GM21723 (cell line): ENCODE measurements at regions not wholly inside any gene's neighbourhood (a gene's known extent, or its start where the extent isn't known, plus 50 kb on each side); places are given as distances from the start of the nearest gene placed in this dataset.

Experiments
- ATAC-seq: cut with Tn5 transposase; IDR thresholded peaks from one replicate; pipeline ENCODE4 v1.9.1; 2021; ENCODE audit warnings: mild to moderate bottlenecking, moderate library complexity; ENCODE audit not compliant: unreplicated experiment

DNA sequence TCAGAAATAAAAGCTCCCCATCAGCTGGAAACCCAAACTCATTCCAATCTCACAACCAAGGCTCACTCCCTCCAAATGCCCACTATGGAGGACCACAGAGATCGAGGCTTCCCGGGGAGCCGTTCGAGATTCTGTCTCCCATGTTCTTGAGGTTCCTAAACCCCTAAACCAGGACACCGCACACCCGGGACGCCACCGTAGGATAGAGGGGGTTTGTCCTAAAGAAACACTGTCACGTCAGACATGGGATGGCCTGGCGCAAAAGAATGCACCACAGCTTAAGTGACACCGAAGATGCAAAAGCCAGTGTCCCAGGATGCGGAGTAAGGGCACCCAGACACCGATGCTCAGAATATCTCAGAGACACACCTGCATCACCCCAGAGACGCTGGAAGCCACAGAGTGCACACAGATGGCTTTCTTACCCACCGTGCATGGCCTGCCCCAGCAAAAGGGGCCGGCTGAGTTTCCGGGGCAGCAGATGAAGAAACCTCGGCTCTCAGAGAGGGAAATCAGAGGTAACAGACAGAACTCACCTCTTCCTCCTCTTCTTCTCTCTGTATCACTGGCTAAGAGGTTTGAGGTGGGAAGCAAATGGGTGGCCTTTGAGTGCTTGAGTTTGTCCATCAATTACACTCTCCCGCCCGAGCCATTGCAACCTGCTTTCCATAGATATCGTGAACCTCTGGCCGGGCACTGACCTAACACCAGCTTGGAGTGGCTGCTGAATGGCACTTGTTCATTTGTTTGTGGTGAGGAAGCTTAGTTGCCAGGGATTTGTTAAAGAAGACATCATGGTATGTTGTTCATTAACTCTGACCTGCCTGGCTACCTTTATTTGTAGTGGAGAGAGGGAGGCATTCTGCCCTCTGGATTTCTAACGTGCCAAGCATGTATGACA is 65.1 kb upstream of the TNRC6C start:
- no peak for ATAC-seq

DNA sequence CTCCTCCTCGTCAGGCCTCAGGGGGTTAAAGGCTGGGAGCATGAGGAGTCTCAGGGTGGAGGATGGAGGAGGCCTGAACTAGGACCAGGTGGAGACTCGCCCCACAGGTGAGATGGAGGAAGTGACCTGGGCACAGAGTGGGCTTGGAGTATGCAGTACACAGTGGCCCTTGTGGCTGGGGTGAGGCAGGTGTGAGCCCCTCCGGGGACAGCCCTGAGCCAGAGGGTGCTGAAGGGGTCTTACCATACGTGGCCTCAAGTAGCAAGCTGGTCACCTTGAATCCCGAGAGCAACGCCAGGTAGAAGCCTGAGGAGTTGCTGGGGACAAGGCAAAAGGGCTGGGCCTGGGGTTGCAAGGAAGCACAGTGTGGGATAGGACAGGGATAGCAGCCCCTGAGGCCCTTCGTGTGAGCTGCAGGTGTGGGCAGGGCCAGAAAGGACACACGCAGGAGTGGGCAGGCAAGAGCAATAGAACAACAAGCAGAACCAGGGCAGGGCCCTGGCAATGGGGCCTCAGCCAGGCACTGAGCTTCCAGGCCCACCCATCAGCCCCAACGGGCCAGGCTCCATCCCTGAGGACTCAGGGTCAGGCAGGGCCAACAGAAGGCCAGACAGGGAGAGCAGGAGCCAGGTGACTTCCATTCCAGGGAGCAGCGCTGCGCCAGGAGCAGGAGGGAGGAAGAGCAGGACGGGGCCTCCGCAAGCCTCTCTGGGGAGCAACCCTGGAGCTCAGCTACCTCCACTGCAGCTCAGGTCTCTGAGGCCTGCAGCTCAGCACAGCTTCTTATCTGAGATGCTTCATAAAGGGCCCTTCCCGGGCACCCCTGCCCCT is 64.2 kb upstream of the TNRC6C start:
- no peak for ATAC-seq

DNA sequence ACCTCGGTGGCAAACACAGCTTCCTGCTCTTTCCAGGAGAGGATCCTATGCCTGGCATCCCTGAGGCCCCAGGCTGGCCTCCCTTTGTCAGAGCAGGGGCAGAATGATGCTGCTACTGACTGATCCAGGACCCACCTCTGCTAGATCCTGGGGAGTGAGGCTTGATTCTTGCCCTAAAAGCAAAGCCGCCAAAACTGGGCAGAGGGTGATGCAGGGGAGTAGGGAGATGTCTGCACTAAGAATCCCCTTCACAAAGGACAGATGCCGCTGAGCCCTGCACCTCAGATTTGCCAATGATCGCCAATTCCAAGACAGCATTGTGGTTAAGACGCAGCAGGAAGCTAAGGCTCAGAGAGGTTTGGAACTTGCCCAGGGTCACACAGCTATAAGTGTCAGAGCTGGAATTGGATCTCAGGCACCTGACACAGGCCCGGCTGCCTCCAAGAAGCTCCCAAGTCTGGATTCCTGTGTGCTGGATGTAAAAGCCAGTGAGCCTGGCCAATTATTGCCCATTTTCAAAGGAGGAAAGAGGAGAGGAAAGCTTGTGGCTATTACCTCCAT is 60.7 kb upstream of the TNRC6C start:
- ATAC-seq: no peak

DNA sequence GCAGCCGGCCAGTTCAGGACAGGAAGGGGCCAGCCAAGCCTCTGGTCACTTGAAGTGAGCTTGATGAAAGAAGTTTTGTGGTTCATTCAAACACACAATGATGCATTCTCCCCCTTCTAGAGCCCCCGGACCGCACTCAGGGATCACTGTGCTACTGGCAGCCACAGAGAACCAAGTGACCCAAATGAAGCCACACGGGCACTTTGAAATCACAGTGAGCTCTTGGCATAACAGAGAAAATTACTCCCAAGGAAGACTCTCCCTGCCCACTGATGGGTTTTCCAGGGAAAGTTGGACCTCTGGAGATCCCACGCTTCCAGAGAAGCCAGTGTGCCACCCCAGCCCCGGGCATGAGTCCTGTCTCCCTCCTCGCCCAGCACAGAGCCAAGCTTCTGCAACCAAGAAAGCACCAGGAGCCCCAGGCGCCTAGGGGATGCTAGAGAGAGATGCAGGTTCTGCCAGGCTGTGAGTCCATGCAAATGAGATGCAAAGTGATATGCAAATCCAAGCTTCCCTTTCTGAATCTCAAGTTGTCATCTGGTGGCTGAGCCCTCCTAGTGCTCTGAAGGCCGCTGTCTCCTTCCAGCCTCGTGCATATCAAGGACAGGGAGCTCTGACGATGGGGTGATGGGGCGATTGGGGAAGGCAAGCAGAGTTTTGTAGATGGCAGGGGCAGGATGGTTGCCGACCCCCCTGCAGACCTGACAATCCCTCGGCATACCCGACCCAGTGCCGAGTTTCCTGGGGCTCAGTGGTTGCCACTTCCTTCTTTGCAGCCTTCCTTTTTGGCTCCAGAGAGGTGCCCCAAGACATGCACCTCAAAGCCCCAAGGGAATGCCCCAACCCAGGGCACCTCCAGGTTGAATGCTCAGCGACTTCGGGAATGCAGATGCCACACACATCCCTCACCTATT is 59.7 kb upstream of the TNRC6C start:
- ATAC-seq: no peak

DNA sequence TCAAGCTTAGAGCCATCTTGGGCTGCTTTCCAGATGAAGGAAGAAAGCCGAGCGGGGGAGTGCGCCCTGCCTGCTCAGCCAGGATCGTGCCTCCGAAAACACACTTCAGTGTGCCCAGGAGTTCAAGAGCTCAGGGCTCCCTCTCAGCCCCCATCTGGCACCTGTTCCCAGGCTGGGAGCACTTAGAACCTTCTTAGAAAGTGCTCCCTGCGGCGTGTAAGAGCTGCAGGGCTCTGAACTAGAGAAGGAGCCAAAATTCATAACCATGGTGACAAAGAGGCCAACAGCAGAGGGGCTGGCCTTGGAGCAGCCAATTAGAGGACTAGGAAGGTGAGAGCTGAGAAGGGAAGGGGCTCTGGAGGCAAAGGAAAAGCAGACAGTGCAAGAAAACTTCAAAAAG is 59.0 kb upstream of the TNRC6C start:
- ATAC-seq: no peak

DNA sequence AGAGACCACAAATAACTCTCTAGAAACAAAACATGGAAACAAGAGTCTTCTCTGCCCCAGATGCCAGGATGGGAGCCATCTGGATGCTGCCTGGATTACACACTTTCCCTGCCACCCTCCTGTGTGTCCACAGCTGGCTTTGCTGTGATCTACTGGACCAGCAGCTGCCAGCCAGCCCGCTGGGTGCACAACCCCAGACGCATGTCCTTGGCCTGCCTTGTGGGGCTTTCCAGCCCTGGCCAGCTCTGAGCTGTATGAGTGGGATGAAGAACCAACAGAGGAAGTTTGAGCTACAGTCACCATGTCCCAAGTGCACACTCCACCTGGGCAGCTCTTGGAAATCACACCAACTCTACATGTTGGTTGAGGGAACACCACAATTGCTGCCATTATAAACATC is 57.0 kb upstream of the TNRC6C start:
- no peak for ATAC-seq

DNA sequence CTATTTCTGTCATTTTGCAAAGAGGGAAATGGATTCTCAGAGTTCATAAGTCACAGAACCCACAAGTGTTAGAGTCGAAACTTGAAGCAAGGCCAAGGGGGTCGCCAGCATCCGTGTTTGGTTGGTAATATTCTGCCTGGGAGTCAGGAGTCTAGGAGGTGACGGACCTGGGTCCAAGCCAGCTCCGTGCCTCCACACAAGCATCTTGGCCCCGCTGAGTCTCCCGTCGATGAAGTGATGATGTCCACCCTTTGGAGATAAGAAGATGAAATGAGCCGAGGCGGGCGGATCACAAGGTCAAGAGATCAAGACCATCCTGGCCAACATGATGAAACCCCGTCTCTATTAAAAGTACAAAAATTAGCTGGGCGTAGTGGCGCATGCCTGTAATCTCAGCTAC is 53.2 kb upstream of the TNRC6C start:
- no peak for ATAC-seq

DNA sequence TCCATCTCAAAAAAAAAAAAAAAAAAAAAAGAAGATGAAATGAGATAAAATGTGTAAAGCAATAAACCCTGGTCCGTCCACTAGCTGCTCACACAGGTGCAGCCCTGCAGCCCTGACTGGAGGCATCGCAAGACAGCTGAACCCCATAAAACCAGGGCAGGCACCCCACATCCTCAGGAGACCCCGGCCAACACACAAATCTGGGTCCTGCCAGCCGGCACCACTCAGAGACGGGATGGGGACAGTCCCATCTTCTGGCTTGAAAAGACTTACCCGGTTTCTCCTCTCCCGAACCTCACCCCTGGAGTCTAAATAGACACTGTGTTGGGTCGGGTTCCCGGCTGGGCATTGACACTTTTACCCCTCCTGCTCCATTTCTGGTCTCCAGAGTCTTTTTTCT is 52.7 kb upstream of the TNRC6C start:
- ATAC-seq: no peak

DNA sequence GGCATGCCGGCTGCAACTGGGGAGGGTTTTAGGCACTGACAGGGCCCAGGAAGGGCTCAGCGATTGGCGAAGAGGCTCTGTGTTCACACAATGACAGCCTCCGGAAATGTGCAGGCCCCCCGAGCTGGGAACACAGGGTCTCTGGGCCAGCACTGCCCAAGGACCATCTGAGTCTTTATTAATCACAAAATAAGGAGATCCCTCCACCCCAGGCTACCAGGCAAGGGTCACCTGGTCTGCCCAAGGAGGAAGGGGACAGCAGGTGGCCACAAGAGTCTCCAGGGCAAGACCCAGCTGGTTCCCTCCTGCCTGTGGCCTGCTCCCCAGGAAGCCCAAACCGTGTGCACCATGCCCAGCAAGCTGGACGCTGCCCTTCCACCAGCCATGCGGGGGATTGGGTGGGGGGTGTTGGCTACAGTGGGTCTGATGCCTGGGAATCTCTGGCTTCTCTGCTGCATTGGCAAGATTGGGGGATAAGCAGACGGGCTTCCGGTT is 52.1 kb upstream of the TNRC6C start:
- ATAC-seq: no peak

DNA sequence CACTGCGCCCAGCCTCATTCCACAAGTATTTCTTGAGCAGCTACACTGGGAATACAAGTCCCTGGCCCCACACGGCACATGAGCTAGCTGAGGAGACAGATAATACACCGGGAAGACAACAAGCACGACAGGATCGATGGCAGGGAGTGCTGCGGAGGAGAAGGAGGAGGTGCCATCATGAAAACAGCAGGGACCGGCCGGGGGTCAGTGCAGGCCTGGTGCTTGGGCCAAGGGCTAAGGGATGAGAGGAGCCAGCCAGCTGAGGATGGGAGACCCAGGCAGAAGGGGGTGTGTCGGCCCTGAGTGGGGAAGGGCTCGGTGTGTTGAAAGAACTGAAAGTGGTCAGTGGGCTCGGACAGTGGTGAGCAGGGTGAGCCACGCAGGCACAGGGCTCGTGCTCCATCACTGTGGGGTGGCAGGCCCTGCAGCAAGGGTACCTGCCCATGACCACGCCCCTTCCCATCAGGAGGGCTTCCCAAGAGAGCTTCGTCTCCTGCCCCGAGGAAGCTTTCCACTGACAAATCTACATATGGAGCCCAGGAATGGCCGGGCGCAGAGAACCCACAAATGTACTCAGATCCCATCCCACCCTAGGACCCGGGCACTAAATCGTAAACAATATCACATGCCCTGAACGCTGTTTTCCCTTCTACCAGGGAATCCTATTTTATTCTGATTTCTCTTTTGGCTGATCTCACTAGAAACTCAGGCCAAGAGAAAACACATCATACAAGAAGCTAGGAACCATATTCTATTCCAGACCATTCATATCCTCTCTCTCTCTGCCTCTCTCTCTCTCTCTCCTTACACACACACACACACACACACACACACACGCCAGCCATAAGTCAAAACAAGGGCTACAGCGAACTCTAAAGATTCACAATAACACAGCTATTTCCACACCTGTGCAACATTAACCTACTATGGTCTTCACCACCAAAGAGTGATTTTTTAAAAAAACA is 50.7 kb upstream of the TNRC6C start:
- no peak for ATAC-seq

DNA sequence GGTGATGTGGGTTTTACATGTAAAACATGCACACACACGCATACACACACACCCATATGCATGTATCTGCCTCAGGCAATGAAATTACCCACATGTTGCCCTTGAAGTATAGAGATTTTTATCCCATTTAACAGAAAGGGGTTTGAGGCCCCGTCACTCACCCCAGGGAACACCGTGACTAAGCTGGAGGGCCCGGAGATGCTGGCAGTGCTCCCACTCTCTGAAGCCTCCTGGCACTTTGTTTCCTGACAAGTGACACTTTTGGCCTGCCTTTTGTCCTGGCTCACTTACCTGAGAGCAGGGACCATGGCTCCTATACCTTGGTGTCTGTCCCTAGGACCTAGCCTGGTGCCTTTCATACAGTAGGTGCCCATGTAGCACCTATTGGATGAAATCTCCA is 50.0 kb upstream of the TNRC6C start:
- no peak for ATAC-seq
